ENCODE measurements at regions not wholly inside any gene's neighbourhood (a gene's known extent, or its start where the extent isn't known, plus 50 kb on each side); places are given as distances from the start of the nearest gene placed in this dataset.

DNA sequence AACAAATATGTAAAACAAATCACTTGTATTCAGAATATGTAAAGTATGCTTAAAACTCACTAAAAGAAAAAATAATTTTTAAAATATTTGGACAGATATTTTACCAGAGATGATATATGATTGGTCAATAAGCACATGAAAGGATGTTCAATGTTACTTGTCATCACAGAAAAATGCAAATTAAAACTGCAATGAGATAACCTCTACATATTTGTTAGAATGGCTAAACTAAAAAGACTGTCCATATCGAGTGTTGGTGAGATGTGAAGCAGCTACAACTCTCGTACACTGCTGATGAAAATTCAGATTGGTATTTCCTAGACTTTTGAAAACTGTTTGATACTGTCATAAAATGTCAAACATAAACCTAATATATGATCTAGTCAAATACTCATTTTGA is 685.1 kb downstream of the DTWD2 start:
- H3K14ac ChIP-seq (ENCODE audit: low read length), result no peak overlapping the region
- no peak overlapping the region for H2BK12ac ChIP-seq (ENCODE audit: low read length)
- no peak overlapping the region for H2AFZ ChIP-seq (ENCODE audit: low read length)
- no peaks in the 10 kb centered on the region for H3K36me3 ChIP-seq (replicated peaks in 1 of 2; ENCODE audit: control insufficient read depth in 2 of 2, insufficient read depth in 2 of 2, low read length in 2 of 2)
- no peaks in the 10 kb centered on the region for H3K27me3 ChIP-seq (ENCODE audit: control insufficient read depth in 3 of 3, insufficient read depth in 3 of 3, low read depth in 1 of 3, low read length in 3 of 3)
- no peak overlapping the region for H2BK15ac ChIP-seq (ENCODE audit: low read length)
- H3K18ac ChIP-seq (ENCODE audit: low read length), result no peak overlapping the region
- H3K4me1 ChIP-seq (ENCODE audit: control insufficient read depth in 2 of 2, insufficient read depth in 1 of 2, low read depth in 1 of 2, low read length in 2 of 2), result no peaks in the 10 kb centered on the region
- no peak for DNase-seq (ENCODE audit: low spot score)
- no peak overlapping the region for H3K27ac ChIP-seq (replicated peaks; ENCODE audit: low read length)
- no peak overlapping the region for H2BK5ac ChIP-seq (ENCODE audit: low read length)
- H3K4ac ChIP-seq (ENCODE audit: low read length), result no peak overlapping the region
- H4K8ac ChIP-seq (ENCODE audit: low read depth, low read length), result no peak overlapping the region
- no CpG with 5 or more reads among the region's 2 CpGs for WGBS, 2 donors (ENCODE audit: extremely low coverage in 2 of 2, insufficient read length in 2 of 2, insufficient replicate concordance in 1 of 2)
- H3K4me2 ChIP-seq (ENCODE audit: insufficient read depth, low read length, poor library complexity, severe bottlenecking), result no peak overlapping the region
- H4K91ac ChIP-seq (ENCODE audit: low read depth, low read length, poor library complexity), result no peak overlapping the region
- no peak overlapping the region for H2AK5ac ChIP-seq (ENCODE audit: low read depth, low read length)
- H3K79me1 ChIP-seq (ENCODE audit: low read depth, low read length), result no peaks in the 10 kb centered on the region
- no peak overlapping the region for H2BK120ac ChIP-seq (ENCODE audit: low read depth, low read length)
- no peak overlapping the region for H3K23ac ChIP-seq (ENCODE audit: low read depth, low read length, poor library complexity)
- no peak overlapping the region for H3K4me3 ChIP-seq (ENCODE audit: low read length in 2 of 2)
- no peak overlapping the region for H3K9ac ChIP-seq (ENCODE audit: low read depth, low read length, poor library complexity)
- H3K9me3 ChIP-seq (replicated peaks in 1 of 2; ENCODE audit: control insufficient read depth in 2 of 2, insufficient read depth in 1 of 2, low read depth in 1 of 2, low read length in 2 of 2), result no peaks in the 10 kb centered on the region

DNA sequence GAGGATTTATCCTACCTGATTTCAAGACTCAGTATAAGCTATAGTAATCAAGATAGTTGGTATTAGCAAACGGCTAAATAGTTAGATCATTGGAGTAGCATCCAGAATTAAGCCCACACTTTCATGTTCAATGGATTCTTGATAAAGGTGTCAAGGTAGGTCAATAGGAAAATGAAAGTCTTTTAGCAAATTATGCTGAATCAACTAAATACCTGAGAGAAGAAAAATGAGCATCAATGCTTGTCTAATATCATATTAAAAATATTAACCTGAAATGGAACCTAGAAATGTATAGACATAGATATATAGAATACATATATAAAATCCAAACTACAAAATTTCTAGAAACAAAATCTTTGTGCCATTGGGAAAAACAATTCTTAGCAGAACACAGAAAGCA is 685.6 kb downstream of the DTWD2 start:
- H2BK15ac ChIP-seq (ENCODE audit: low read length), result no peak overlapping the region
- H3K18ac ChIP-seq (ENCODE audit: low read length), result no peak overlapping the region
- H3K79me1 ChIP-seq (ENCODE audit: low read depth, low read length), result no peaks in the 10 kb centered on the region
- H2AFZ ChIP-seq (ENCODE audit: low read length), result no peak overlapping the region
- no peaks in the 10 kb centered on the region for H3K36me3 ChIP-seq (replicated peaks in 1 of 2; ENCODE audit: control insufficient read depth in 2 of 2, insufficient read depth in 2 of 2, low read length in 2 of 2)
- H2BK120ac ChIP-seq (ENCODE audit: low read depth, low read length), result no peak overlapping the region
- H3K4ac ChIP-seq (ENCODE audit: low read length), result no peak overlapping the region
- no CpG with 5 or more reads among the region's 1 CpG for WGBS, 2 donors (ENCODE audit: extremely low coverage in 2 of 2, insufficient read length in 2 of 2, insufficient replicate concordance in 1 of 2)
- no peak overlapping the region for H2BK12ac ChIP-seq (ENCODE audit: low read length)
- H4K8ac ChIP-seq (ENCODE audit: low read depth, low read length), result no peak overlapping the region
- H3K23ac ChIP-seq (ENCODE audit: low read depth, low read length, poor library complexity), result no peak overlapping the region
- H2BK5ac ChIP-seq (ENCODE audit: low read length), result no peak overlapping the region
- no peak overlapping the region for H4K91ac ChIP-seq (ENCODE audit: low read depth, low read length, poor library complexity)
- H3K27ac ChIP-seq (replicated peaks; ENCODE audit: low read length), result no peak overlapping the region
- no peak overlapping the region for H3K4me3 ChIP-seq (ENCODE audit: low read length in 2 of 2)
- no peak overlapping the region for H3K14ac ChIP-seq (ENCODE audit: low read length)
- H3K9ac ChIP-seq (ENCODE audit: low read depth, low read length, poor library complexity), result no peak overlapping the region
- no peak overlapping the region for H2AK5ac ChIP-seq (ENCODE audit: low read depth, low read length)
- H3K4me1 ChIP-seq (ENCODE audit: control insufficient read depth in 2 of 2, insufficient read depth in 1 of 2, low read depth in 1 of 2, low read length in 2 of 2), result no peaks in the 10 kb centered on the region
- H3K27me3 ChIP-seq (ENCODE audit: control insufficient read depth in 3 of 3, insufficient read depth in 3 of 3, low read depth in 1 of 3, low read length in 3 of 3), result no peaks in the 10 kb centered on the region
- H3K4me2 ChIP-seq (ENCODE audit: insufficient read depth, low read length, poor library complexity, severe bottlenecking), result no peak overlapping the region
- no peak for DNase-seq (ENCODE audit: low spot score)
- no peaks in the 10 kb centered on the region for H3K9me3 ChIP-seq (replicated peaks in 1 of 2; ENCODE audit: control insufficient read depth in 2 of 2, insufficient read depth in 1 of 2, low read depth in 1 of 2, low read length in 2 of 2)

DNA sequence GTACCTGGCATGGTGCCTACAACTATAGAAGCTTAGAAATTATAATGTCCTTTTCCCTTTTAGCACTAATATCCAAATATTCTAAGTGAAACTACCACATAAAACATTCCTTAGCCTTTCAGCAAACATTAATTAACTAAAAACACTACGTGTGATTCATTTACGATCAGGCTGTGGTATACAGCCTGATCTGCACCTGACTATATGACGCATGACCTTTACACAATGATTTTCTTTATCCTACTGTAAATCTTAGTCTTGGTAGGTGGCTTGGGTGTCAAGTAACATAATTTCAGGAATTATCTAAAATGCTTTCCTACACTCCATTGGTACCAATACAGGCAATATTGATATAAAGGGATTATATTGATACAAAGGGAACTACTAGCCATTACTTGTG is 686.7 kb downstream of the DTWD2 start:
- H3K9me3 ChIP-seq (replicated peaks in 1 of 2; ENCODE audit: control insufficient read depth in 2 of 2, insufficient read depth in 1 of 2, low read depth in 1 of 2, low read length in 2 of 2), result no peaks in the 10 kb centered on the region
- no peaks in the 10 kb centered on the region for H3K79me1 ChIP-seq (ENCODE audit: low read depth, low read length)
- no peak overlapping the region for H2AK5ac ChIP-seq (ENCODE audit: low read depth, low read length)

DNA sequence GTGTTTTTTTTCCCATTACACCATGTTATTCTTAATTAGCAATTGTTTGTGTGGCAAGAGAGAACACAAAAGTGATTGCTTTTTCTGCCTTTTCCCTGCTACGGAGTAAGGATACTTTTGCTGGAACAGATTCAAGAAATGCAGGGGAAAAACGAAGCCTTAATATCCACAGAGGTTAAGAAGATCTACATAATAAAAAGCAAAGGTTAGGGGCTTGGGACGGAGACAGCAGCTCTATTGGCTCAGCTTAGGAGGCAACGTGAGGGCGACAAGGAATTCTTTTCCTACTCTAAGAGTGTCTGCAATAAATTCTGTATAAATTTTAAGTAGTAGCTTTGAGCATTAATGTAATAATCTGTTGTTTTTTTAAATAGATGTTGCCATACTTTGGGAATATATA is 693.3 kb downstream of the DTWD2 start:
- Histone ChIP-seq H2BK15ac (ENCODE audit: low read length) (no peak overlapping the region), H3K79me1 (ENCODE audit: low read depth, low read length) (no peaks in the 10 kb centered on the region), H2AFZ (ENCODE audit: low read length) (no peak overlapping the region), H3K14ac (ENCODE audit: low read length) (no peak overlapping the region), H2BK12ac (ENCODE audit: low read length) (no peak overlapping the region), H3K23ac (ENCODE audit: low read depth, low read length, poor library complexity) (no peak overlapping the region), H3K27me3 (ENCODE audit: control insufficient read depth in 3 of 3, insufficient read depth in 3 of 3, low read depth in 1 of 3, low read length in 3 of 3) (no peaks in the 10 kb centered on the region), H2BK5ac (ENCODE audit: low read length) (no peak overlapping the region), H3K9ac (ENCODE audit: low read depth, low read length, poor library complexity) (no peak overlapping the region), H4K8ac (ENCODE audit: low read depth, low read length) (no peak overlapping the region), H3K4ac (ENCODE audit: low read length) (no peak overlapping the region), H3K4me2 (ENCODE audit: insufficient read depth, low read length, poor library complexity, severe bottlenecking) (no peak overlapping the region), H4K91ac (ENCODE audit: low read depth, low read length, poor library complexity) (no peak overlapping the region), H2BK120ac (ENCODE audit: low read depth, low read length) (no peak overlapping the region), H2AK5ac (ENCODE audit: low read depth, low read length) (no peak overlapping the region), H3K36me3 (replicated peaks in 1 of 2; ENCODE audit: control insufficient read depth in 2 of 2, insufficient read depth in 2 of 2, low read length in 2 of 2) (no peaks in the 10 kb centered on the region), H3K9me3 (replicated peaks in 1 of 2; ENCODE audit: control insufficient read depth in 2 of 2, insufficient read depth in 1 of 2, low read depth in 1 of 2, low read length in 2 of 2) (no peaks in the 10 kb centered on the region), H3K27ac (replicated peaks; ENCODE audit: low read length) (no peak overlapping the region), H3K4me3 (ENCODE audit: low read length in 2 of 2) (no peak overlapping the region), H3K4me1 (ENCODE audit: control insufficient read depth in 2 of 2, insufficient read depth in 1 of 2, low read depth in 1 of 2, low read length in 2 of 2) (no peaks in the 10 kb centered on the region), H3K18ac (ENCODE audit: low read length) (no peak overlapping the region)
- no CpG with 5 or more reads among the region's 5 CpGs for WGBS, 2 donors (ENCODE audit: extremely low coverage in 2 of 2, insufficient read length in 2 of 2, insufficient replicate concordance in 1 of 2)
- DNase-seq (ENCODE audit: low spot score), result no peak

More for the DNA sequence above, 686.7 kb downstream of the DTWD2 start:
- Histone ChIP-seq H3K4me3 (ENCODE audit: low read length in 2 of 2) (no peak overlapping the region), H2BK120ac (ENCODE audit: low read depth, low read length) (no peak overlapping the region), H3K4me1 (ENCODE audit: control insufficient read depth in 2 of 2, insufficient read depth in 1 of 2, low read depth in 1 of 2, low read length in 2 of 2) (no peaks in the 10 kb centered on the region), H3K18ac (ENCODE audit: low read length) (no peak overlapping the region), H4K91ac (ENCODE audit: low read depth, low read length, poor library complexity) (no peak overlapping the region), H3K4ac (ENCODE audit: low read length) (no peak overlapping the region), H3K27ac (replicated peaks; ENCODE audit: low read length) (no peak overlapping the region), H2AFZ (ENCODE audit: low read length) (no peak overlapping the region), H2BK12ac (ENCODE audit: low read length) (no peak overlapping the region), H3K36me3 (replicated peaks in 1 of 2; ENCODE audit: control insufficient read depth in 2 of 2, insufficient read depth in 2 of 2, low read length in 2 of 2) (no peaks in the 10 kb centered on the region), H2BK5ac (ENCODE audit: low read length) (no peak overlapping the region), H3K14ac (ENCODE audit: low read length) (no peak overlapping the region), H3K4me2 (ENCODE audit: insufficient read depth, low read length, poor library complexity, severe bottlenecking) (no peak overlapping the region), H4K8ac (ENCODE audit: low read depth, low read length) (no peak overlapping the region), H3K9ac (ENCODE audit: low read depth, low read length, poor library complexity) (no peak overlapping the region), H3K23ac (ENCODE audit: low read depth, low read length, poor library complexity) (no peak overlapping the region), H3K27me3 (ENCODE audit: control insufficient read depth in 3 of 3, insufficient read depth in 3 of 3, low read depth in 1 of 3, low read length in 3 of 3) (no peaks in the 10 kb centered on the region), H2BK15ac (ENCODE audit: low read length) (no peak overlapping the region)
- no CpG with 5 or more reads among the region's 3 CpGs for WGBS, 2 donors (ENCODE audit: extremely low coverage in 2 of 2, insufficient read length in 2 of 2, insufficient replicate concordance in 1 of 2)
- no peak for DNase-seq (ENCODE audit: low spot score)

All from neuronal stem cell (in vitro differentiated cells).